ENCODE measurements at regions not wholly inside any gene's neighbourhood (a gene's known extent, or its start where the extent isn't known, plus 50 kb on each side); places are given as distances from the start of the nearest gene placed in this dataset.

DNA sequence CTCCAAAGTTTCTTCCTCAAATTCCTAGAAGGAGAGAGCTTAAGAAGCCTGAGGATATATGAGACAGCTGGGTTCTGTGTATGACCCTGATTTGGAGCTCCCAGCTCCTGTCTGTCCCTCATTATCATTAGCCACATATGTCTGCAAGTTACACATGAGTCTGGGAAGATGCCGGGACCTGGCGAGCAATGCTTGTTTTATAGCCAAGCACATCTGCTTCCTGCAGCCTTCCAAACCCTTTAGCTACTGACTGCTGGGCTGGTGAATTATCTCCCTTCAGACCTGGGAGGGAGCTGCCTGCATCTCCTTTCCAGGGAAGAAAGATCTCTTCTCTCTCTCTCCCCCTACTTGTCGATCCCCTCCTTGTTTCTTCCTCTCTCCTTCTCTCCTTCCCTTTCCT, 556.7 kb upstream of the BOD1L1 start:
- no peak for DNase-seq

DNA sequence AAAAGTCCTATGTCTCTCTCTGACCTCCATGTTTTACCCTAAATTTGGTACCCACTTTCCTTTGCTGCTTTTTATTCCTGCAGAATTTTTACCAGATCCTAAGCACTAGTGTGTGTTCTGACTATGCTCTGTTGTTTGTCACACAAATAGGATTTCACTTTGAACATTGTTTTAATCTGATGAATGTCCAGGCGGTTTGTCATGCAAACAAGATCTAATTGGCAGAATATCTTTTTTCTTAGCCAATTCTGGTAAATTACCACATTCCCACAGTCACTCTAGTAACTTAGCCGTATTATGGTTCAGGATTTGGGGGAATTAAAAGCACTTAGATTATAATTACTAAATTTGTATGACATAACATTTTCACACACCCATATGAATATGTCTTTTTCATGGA, 557.2 kb upstream of the BOD1L1 start:
- DNase-seq: no peak

DNA sequence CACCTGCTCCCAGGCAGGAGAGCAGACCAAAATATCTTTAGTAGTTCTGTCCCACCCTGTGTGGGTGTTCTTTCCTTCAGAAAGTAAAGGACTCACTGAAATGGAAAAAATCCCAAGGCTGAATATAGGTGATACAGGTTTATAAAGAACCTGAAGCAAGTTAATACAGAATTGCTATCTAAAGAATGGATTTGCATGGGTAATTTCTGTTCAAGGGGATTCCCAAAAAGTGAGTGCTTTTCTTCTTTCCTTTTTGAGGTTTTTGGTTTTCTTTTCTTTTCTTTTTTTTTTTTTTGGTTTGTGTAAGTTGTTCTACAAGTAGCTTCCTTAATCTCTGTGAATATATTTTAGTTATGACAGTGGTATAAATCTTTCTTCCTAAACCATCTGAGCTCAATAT, 560.7 kb upstream of the BOD1L1 start:
- no peak for DNase-seq

DNA sequence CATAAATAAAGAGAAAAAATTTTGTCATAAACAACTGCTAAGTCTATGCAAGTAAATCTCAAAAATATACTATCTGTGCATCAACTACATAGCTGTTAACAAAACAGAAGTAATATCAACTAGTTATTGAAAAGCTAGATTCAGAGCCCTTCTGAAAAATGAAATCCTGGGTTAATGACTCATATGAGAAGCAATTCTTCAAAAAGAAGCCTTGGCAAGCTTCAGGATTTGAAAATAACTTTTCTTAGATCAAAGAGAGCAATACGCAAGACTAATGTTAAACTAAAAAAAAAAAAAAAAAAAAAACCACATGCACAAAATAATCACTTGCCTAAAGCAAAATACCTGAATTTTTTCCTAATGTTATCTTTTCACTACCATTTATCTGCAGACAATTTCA, 566.1 kb upstream of the BOD1L1 start:
- DNase-seq: no peak

DNA sequence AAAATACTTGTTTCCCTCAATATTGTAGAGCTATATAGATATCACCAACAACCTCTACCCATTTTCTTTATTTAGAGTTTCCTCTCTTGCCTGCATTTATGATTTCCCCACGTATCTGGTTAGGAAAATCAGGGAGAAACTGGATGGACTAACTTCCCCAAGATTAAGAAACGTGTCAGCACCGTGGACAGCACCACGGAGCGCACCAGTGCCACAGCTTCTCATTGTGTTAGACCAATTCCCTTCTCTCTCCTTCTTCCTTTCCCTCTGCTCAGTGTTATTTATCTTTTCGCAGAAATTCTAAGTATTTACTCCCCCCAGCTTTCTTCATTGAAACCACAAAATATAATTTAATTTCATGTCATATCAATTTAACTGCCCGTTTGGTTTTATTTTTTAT, 568.6 kb upstream of the BOD1L1 start:
- no peak for DNase-seq

DNA sequence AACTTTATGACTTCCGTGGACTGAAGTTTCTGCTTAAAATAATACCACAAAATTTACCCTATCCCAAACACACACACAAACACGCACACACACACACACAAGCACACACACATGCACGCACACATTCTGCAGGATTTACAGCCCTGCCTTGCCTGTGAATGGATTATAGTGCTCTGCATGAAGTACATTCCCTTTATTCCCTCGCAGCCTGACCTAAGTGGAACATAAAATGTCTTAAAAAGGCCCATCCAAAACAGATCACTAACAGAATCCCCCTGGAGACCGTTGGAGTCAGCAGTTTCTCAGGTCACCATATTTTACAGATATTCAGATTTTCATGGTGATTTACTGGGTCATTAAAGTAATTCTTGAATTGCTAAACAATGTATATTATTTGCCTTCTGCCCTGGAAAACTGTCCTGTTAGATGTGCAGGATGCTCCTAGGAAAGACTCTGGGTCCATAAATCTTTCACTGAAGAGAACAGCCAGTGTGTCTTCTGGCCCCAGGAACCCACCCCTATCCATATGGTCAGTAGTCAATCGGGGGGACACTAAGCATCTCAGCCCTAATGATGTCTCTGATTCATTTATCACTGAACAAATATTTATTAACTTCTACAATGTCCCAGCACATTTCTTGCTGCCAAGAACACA, 587.7 kb upstream of the BOD1L1 start:
- no peak for DNase-seq

DNA sequence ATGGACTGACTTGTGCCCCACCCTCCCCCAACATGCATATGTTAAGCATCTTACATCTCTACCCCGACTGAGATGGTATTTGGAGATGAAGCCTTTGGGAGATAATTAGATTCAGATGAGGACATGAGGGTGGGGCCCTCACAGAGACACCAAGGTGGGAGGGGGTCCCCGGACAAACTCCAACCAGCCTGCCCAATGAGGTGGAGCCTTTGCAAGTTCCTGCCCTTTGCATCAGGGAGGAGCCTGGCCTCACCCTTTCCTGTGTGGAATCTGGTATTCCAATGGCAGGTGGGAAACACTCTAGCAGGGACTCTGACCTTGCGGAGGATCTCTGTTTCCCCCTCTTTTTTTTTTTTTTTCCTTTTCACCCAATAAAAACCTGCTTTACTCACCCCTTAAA, 589.9 kb upstream of the BOD1L1 start:
- DNase-seq: no peak

DNA sequence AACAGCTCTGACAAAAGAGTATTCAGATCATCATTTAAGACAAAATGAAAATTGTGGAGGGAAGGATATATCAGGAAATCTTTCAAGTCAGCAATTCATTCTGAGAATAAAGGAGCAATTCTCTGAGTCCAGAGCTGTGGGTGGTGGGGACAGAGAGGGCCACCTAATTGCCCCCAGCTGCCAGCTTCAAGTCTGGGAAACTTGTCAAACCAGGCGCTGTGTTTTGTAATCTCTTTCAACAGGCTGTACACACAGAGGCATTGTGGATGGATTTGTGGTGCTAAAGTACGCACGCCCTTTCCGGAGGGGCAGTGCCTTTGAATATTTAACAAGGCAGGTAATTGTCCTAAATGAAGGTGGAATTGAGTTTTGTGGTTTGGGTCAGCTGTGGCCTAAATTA, 591.1 kb upstream of the BOD1L1 start:
- DNase-seq: no peak

DNA sequence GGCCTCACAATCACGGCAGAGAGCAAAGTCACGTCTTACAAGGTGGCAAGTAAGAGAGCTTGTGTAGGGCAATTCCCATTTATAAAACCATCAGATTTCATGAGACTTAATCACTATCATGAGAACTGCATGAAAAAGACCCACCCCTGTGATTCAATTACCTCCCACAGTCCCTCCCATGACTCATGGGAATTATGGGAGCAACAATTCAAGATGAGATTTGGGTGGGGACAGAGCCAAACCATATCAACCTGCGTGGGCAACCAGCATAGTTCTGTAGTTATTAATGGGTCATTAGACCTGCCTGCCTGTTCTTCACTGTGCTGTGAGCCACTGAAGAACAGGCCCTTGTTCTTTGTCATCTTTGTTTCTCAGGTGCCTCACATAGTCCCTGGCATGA, 593.7 kb upstream of the BOD1L1 start:
- DNase-seq: no peak

DNA sequence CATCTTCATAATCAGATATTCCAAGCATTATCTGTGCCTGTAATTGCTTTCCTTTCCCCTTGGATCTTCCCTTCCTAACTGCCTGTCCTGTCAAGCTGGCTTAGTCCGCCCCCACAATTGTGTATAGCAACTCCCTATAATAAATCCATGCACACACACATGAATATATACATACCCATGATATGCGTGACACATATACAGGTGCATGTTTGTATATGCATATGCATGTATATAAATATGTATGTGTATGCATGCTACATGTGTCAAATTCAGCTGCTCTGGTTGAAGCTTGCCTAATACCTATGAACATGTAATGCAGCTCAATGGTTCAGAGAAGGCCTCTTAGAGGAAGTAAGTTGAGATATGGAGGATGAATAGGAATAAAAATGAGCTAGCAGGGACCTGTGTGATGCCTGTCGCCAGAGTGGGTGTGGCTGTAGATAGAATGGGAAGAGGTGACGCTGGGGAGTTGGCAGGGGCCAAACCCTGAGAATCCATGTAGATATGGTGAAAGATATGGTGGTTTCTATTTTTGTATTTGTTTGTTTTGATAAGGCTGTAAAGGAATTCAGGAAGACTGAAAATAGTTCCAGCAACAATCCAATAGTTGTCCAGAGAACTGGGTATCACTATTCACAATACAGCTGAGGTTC, 595.0 kb upstream of the BOD1L1 start:
- no peak for DNase-seq

DNA sequence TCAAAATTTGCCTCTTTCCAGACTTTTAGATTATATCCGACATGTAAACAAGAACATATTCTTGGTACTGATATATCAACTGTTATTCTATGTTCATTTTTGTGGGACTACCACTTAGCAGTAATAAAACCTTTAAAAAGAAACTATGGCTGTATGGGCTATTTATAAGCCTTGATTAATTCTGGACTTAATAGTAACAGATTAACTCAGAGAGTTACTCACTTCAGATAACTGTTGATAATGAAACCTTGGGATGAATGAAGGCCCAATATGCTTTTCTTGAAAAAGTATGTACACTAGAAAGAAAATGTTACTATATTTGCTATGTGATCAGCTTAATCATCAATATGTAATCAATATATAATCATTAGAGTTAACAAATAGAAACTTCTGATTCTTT, 595.9 kb upstream of the BOD1L1 start:
- DNase-seq: no peak

DNA sequence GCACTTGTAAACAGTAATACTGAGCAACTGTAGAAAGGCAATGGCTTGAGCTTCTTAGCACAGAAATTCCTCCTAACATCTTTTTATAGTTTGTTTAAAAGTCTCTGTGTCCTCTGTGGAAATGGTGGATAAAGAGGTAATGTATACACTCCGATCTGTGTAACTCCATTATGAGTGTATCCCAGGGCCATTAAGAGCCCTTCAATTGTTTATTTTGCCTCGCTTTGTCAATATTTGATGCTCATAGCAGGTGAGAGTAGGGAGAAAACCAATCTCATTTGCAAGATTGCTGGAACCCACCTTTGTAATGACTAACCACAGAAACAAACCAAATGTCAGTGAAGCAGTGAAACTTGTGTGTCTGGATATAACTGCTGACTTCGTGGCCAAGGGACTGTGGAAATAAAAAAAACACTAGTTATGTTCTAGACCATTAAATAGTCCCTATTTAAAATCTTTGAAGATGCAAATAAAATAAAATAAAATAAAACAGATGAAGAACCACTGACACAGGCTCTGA, 598.2 kb upstream of the BOD1L1 start:
- DNase-seq: no peak

DNA sequence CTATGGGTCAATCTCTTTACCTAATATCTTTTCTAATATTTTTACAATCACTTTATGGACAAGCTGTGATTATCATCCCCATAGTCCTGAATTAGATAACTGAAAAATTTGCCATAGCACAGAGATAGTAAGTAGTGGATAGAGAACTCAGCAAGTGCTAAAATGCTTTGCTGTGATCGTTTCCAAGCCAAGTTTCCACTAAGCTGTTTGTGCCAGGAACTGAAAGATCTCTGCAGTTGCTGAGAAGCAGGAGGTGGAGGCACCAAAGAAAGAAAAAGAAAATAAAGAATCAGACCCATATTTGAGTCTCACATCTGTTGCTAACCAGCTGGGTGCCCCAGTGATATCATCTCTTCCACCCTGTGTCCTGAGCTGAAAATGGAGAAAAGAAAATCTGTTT, 605.6 kb upstream of the BOD1L1 start:
- DNase-seq: no peak

DNA sequence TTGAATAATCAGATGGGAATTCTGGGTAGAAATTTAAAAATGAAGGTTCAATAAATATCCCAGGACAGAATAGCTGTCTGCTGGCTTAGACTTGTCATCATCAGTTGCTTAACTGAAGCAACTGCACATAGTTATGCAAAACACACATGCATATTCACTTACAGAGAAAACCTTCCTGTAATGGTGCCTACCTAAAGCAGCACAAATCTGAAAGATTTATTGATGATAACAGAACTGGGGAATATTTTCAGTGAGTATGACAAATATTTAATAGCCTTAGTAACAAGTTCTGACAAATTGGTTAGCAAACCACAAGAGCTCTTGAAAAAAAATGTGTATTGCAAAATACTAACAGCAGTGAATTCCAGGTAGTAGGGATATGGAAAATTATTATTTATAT, 606.8 kb upstream of the BOD1L1 start:
- no peak for DNase-seq

DNA sequence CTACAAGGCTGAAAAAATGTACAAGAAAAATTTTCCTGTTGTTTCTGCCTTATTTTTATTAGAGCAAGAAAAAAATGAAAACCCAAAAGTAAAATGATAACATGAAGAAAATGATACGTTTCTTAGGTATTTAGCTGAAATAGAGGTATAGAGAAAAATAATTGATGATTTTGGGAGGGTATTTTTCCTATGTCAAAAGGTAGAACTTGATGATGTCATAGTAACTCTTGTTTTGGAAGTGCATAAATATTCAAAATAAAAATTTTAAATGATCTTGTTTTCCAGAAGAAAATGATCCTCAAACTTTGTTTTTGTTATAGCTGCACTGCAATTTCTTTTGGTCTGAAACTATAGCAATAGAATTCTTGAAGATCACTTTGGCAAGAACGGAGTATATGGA, 608.8 kb upstream of the BOD1L1 start:
- no peak for DNase-seq

DNA sequence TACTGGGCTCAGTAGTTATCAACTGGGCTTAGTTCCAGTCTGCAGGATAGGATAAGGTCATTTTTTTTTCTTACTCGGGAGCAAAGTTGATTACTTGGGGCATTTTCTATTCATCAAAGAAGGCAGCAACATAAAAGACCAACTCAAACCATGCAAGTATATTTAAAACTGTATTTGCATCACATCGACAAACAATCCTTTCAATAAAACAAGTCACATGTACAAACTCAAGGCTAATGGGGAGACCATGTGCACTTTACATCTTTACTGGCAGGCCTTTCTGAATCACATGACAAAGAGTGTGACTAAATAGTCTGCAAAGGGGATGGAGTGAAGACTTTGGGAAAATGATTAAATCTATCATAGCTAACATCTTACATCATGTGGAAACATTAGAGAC, 610.4 kb upstream of the BOD1L1 start:
- no peak for DNase-seq

DNA sequence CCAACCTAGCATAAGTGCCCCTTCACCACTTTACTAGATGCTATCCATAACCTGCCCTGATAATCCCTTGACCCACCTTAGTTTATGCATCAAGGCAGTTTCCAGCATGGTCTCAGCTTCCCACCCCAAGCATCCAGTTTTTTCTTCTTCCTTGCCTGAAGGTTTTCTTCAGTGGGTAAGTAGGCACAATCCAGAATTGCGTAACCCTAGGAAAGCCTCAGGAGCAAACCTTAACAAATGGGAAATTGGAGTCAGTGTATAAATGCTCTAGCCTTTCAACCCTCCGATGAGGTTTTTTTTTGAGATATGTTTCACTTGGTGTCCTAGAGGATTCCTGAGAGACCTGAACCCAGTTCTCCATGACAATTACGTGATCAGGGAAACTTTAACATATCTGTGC, 614.0 kb upstream of the BOD1L1 start:
- no peak for DNase-seq

DNA sequence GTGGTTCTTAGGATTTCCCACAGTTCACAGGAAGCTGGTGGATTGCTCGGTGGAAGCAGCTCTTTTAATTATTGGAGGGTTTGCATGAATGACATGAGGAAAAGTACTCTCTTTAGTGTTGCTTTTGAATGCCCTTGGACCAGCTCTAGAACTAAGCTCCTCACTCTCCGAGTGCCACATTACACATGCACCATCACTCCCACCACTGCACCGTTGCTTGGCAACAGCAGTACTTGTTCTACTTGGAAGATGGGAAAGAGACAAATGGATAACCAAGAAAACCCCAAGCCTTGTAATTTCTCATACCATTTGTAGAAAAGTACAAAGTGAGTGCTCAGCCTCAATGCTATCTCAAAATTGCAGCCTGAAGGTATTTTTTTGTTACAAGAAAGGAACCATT, 620.2 kb upstream of the BOD1L1 start:
- no peak for DNase-seq

DNA sequence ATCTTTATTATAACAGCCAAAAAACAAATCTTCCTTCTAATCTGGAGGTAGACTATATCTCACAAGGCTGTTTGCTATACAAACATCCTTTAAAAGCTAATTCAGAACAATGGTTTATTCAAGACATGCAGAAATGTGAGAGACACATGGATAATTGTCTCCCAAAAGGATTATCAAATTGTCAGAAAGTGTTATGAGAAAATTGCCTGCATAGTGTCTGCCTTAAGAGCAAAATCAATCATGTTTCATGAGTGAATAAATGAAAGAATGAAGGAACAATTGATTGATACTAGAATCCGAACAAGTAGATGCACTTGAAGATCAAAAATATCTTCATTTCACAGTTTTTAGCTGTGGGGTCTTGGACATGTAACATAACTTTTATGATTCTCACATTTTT, 621.7 kb upstream of the BOD1L1 start:
- DNase-seq: no peak

DNA sequence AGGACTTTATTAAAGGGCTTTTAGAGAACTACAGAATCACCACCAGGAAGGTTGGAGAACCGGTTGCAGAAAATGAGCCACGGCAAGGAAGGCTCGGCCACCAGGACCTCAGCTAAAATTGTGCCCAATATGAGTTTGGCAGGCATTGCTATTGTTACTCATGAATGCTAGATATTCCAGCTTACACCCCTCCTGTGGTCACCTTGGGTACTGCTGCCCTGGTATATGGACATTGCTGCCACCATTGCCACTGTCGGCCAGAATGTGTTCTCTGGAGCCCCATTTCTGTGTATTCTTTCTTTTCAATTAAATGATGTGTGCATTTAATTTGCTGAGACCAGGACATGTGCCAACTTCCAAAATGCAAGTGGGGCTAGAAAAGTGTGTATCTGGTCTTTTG, 626.7 kb upstream of the BOD1L1 start:
- no peak for DNase-seq

DNA sequence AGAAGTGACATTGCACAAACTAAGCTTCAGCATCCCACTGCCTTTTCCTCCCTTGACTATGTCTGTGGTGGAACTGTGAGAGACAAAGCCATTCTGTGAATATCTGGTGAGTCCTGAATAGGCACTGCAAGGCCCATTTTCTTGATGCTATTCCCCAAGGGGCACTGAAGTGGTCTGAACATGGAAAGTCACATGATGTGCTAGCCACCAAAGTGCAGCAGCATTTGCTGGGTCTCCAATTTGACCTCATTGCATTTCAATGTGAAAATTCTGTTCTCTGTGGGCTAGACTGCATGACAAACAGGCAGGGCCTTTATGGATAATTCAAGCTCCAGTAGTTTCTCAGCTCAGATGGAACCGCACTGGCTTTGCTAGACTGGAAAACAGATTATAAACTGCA, 627.4 kb upstream of the BOD1L1 start:
- DNase-seq: no peak

DNA sequence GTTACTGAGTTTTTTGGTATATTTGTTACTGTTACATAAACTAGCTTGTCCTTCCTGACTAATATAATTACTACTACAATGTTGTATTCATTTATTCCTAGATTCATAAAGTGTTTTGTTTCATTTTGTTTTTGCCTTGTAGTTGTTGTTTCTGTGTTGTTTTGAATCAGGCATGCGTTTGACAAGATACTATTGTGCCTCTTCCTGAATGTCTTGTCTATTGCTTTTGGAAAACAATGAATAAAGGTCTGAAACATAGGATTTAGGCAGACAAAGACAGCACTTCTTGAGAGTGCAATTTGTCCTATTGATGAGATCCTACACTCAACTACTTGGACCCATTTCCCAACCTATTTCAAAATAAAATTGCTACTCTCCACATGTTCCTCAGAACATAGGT, 630.4 kb upstream of the BOD1L1 start:
- DNase-seq: no peak

DNA sequence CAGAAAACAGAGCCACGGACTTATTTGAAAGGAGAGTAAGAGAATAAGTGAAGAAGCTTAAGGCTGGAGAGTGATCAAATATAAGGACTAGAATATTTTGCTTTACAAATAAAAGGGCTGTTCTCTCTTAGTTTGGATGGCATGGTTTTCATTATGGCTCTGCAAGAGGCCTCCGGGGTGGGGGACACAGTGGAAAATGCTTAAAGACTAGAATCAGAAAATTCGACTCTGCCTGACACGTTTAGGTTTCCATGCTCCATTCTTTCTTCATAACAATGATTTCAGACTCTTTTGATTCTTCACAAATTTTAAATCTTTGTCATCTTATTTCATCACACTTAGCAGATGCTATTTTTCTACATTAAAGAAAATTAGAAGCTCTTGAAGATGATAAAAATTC, 632.4 kb upstream of the BOD1L1 start:
- no peak for DNase-seq

DNA sequence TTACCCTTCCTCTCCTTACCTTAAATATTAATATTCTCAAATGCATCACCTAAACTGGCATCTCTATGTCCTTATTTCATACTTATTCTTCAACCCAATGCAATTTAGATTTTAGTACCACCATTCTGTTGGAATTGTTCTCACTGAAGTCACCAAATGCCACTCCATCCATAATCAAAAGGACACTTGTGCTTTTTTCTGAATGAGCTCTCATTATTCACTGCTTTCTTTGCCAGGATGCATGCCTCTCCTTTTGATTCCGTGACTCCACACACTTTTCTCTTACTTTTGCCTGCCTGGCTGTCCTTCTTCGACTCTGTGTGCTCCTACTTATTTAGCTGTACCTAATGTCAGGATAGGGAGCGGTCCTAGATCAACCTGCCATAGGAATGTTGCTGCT, 633.1 kb upstream of the BOD1L1 start:
- DNase-seq: no peak

DNA sequence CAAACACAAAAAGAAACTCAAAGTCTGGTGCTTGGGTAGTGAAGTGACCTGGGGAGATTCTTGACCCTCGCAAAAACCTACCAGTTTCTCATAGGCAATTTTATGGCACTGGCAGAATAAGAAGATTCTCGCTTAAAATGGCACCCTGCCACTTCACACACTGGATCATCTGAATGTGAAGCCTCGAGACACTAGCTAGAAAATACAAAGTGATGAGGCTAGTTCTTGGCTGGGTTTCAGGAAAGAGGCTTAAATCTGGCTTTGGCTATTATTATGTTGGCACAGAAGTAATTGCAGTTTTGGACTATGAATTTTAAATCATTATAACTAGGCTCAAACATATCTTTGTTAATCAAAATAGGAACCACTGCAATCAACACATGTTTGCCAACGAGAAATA, 634.7 kb upstream of the BOD1L1 start:
- no peak for DNase-seq
